ENCODE measurements at regions not wholly inside any gene's neighbourhood (a gene's known extent, or its start where the extent isn't known, plus 50 kb on each side); places are given as distances from the start of the nearest gene placed in this dataset.

DNA sequence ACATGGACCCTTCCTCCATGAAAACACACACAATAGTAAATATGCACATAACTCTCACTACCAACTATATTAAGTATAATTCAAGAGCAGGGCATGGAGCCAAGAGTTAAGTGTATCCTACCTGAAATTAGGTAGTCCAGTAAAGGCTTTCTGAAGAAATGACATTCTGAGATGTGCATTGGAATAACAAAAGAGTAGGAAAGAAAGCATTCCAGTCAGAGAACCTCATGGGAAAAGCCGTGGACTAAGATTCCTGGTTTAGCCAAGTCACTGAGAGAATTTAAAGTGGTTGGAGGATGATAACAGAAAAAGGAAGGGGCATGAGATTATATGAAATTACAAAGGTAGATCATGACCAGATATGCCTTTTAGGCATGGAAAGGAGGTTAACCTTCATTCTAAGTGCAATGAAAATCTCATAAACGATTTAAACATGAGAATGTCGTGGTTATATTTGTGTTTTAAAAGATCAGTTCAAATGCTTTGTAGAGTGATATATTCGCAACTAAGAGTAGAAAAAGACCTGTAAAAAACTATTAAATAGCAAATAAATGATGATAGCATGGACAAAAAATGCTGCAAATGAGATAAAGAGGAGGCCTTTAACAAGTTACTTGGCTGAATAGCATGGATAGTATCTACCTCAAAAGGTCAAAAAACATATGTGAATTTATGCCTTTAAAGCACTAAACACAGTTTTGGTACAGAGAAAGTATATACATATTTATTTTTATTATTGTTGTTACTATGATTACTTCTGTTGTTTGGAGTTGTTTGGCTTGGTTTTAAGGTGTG is 767.4 kb upstream of the GHITM start:
- Histone ChIP-seq H3K4me1 (ENCODE audit: control insufficient read depth in 5 of 5, insufficient read depth in 5 of 5, low read length in 5 of 5) (peaks cover 0 to 5% (median 0%) of the 10 kb centered on the region in 5 donors), H3K27me3 (ENCODE audit: control insufficient read depth in 5 of 5, insufficient read depth in 4 of 5, low read length in 5 of 5) (no peaks in the 10 kb centered on the region), H3K27ac (ENCODE audit: low read depth, low read length) (no peak overlapping the region), H3K36me3 (ENCODE audit: control insufficient read depth in 5 of 5, insufficient read depth in 5 of 5, low read length in 5 of 5) (no peaks in the 10 kb centered on the region), H3K9me3 (ENCODE audit: control insufficient read depth in 5 of 5, low read length in 5 of 5) (no peaks in the 10 kb centered on the region), H3K4me3 (ENCODE audit: low read depth in 1 of 5, low read length in 5 of 5) (no peak overlapping the region), H3K9ac (ENCODE audit: low read length in 5 of 5) (no peak overlapping the region)

DNA sequence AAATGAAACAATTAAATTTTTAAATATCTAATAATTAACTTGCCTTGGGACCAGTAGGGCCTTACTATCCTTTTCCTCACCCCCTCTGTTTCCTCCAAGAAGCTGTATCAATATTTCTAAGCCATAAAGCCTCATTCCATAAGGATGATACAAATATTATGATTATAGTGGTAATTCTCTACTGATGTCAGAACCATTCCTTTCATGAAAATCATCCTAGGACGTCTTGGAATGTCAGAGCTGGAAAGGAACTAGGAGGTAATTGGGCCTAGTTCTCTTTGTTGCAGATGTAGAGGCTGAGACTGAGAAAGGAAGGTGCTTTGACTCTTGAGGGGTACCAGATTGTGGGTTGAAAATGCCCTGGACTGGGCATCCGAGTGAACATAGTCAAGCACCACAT is 766.7 kb upstream of the GHITM start:
- no peak overlapping the region for H3K9ac ChIP-seq (ENCODE audit: low read length in 5 of 5)
- no peak overlapping the region for H3K4me3 ChIP-seq (ENCODE audit: low read depth in 1 of 5, low read length in 5 of 5)
- peaks cover 0 to 5% (median 0%) of the 10 kb centered on the region in 5 donors for H3K4me1 ChIP-seq (ENCODE audit: control insufficient read depth in 5 of 5, insufficient read depth in 5 of 5, low read length in 5 of 5)
- no peaks in the 10 kb centered on the region for H3K9me3 ChIP-seq (ENCODE audit: control insufficient read depth in 5 of 5, low read length in 5 of 5)
- no peaks in the 10 kb centered on the region for H3K36me3 ChIP-seq (ENCODE audit: control insufficient read depth in 5 of 5, insufficient read depth in 5 of 5, low read length in 5 of 5)
- no peaks in the 10 kb centered on the region for H3K27me3 ChIP-seq (ENCODE audit: control insufficient read depth in 5 of 5, insufficient read depth in 4 of 5, low read length in 5 of 5)
- H3K27ac ChIP-seq (ENCODE audit: low read depth, low read length), result no peak overlapping the region

DNA sequence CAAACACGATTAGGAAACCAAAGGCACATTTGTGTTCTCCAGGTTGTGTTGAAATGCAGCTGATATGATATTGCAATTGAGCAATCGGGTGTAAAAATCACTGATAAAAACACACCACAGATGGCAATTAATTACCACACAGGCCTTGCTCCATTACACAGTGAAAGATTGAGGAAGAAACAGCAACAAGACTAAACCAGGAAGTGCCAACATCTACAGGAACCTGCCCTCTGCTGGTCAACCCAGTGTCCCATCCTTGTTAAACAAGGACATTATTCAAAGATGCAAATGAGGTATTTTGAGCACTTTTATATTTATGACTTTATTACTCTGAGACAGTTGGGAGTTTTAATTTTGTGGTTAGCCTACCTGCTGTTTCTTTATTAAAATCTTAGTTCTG is 765.6 kb upstream of the GHITM start:
- Histone ChIP-seq H3K27ac (ENCODE audit: low read depth, low read length) (no peak overlapping the region), H3K4me3 (ENCODE audit: low read depth in 1 of 5, low read length in 5 of 5) (no peak overlapping the region), H3K9me3 (ENCODE audit: control insufficient read depth in 5 of 5, low read length in 5 of 5) (no peaks in the 10 kb centered on the region), H3K27me3 (ENCODE audit: control insufficient read depth in 5 of 5, insufficient read depth in 4 of 5, low read length in 5 of 5) (no peaks in the 10 kb centered on the region), H3K9ac (ENCODE audit: low read length in 5 of 5) (no peak overlapping the region), H3K4me1 (ENCODE audit: control insufficient read depth in 5 of 5, insufficient read depth in 5 of 5, low read length in 5 of 5) (peaks cover 0 to 5% (median 0%) of the 10 kb centered on the region in 5 donors), H3K36me3 (ENCODE audit: control insufficient read depth in 5 of 5, insufficient read depth in 5 of 5, low read length in 5 of 5) (no peaks in the 10 kb centered on the region)

DNA sequence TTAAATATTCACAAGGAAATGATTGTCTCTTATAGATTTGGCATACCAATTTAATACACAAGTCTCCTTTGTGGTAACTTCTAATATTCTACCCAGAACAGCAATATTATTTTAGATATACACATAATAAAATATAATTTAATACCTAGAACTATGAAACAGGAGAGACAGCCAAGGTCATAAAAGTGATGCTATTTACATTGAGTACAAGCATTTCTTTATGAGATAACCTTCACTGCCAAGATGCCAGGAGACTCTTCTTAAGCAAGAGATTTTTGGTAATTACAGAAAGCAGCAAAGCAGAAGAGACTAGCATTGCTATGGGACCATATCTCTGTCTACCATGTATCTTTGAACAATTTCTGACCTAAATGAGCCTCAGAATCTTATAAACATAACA is 764.6 kb upstream of the GHITM start:
- no peaks in the 10 kb centered on the region for H3K9me3 ChIP-seq (ENCODE audit: control insufficient read depth in 5 of 5, low read length in 5 of 5)
- H3K4me1 ChIP-seq (ENCODE audit: control insufficient read depth in 5 of 5, insufficient read depth in 5 of 5, low read length in 5 of 5), result peaks cover 0 to 5% (median 0%) of the 10 kb centered on the region in 5 donors
- H3K4me3 ChIP-seq (ENCODE audit: low read depth in 1 of 5, low read length in 5 of 5), result no peak overlapping the region
- no peak overlapping the region for H3K9ac ChIP-seq (ENCODE audit: low read length in 5 of 5)
- H3K36me3 ChIP-seq (ENCODE audit: control insufficient read depth in 5 of 5, insufficient read depth in 5 of 5, low read length in 5 of 5), result no peaks in the 10 kb centered on the region
- H3K27ac ChIP-seq (ENCODE audit: low read depth, low read length), result no peak overlapping the region
- H3K27me3 ChIP-seq (ENCODE audit: control insufficient read depth in 5 of 5, insufficient read depth in 4 of 5, low read length in 5 of 5), result no peaks in the 10 kb centered on the region

DNA sequence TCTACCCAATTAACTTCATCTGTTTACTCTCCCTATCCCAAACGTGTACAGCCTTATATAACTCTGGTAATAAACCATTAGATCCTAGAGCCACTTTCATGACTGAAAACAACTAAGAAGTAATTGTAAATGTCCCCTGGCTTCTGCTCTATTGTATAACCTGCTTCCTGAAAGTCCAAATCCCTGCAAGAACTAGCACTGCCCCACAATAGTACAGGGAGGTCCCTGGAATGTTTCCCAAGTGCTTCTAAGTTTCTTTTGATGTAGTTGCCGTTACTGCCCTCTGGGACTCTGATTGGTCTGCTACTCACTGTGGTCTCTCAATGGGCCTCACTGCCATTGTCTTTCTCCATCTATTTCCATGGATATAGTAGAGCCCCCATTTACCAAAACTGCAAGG is 764.0 kb upstream of the GHITM start:
- Histone ChIP-seq H3K36me3 (ENCODE audit: control insufficient read depth in 5 of 5, insufficient read depth in 5 of 5, low read length in 5 of 5) (no peaks in the 10 kb centered on the region), H3K27ac (ENCODE audit: low read depth, low read length) (no peak overlapping the region), H3K4me3 (ENCODE audit: low read depth in 1 of 5, low read length in 5 of 5) (no peak overlapping the region), H3K9ac (ENCODE audit: low read length in 5 of 5) (no peak overlapping the region), H3K4me1 (ENCODE audit: control insufficient read depth in 5 of 5, insufficient read depth in 5 of 5, low read length in 5 of 5) (peaks cover 0 to 5% (median 0%) of the 10 kb centered on the region in 5 donors), H3K9me3 (ENCODE audit: control insufficient read depth in 5 of 5, low read length in 5 of 5) (no peaks in the 10 kb centered on the region), H3K27me3 (ENCODE audit: control insufficient read depth in 5 of 5, insufficient read depth in 4 of 5, low read length in 5 of 5) (no peaks in the 10 kb centered on the region)

DNA sequence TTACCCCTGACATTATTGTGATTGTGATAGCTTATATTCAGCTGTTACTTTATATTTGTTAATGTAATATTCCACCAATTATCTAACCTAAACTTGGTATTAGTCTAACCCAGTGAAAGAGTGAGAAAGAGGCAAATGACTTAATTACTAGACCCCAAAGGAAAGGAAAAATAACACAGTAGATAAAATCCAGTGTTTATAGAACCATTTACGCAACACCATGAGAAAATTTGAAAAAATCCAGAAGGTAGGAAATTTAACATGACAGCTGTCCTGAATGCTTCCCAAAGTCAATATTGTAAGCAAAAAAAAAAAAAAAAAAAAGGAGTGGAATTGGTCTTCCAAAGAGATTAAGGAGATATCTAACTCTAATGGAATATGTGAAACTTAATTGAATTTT is 741.5 kb upstream of the GHITM start:
- H3K9ac ChIP-seq (ENCODE audit: low read length in 5 of 5), result no peak overlapping the region
- H3K9me3 ChIP-seq (ENCODE audit: control insufficient read depth in 5 of 5, low read length in 5 of 5), result peaks cover 0 to under 1% (median 0%) of the 10 kb centered on the region in 5 donors
- no peaks in the 10 kb centered on the region for H3K36me3 ChIP-seq (ENCODE audit: control insufficient read depth in 5 of 5, insufficient read depth in 5 of 5, low read length in 5 of 5)
- no peaks in the 10 kb centered on the region for H3K4me1 ChIP-seq (ENCODE audit: control insufficient read depth in 5 of 5, insufficient read depth in 5 of 5, low read length in 5 of 5)
- H3K4me3 ChIP-seq (ENCODE audit: low read depth in 1 of 5, low read length in 5 of 5), result no peak overlapping the region
- H3K27me3 ChIP-seq (ENCODE audit: control insufficient read depth in 5 of 5, insufficient read depth in 4 of 5, low read length in 5 of 5), result no peaks in the 10 kb centered on the region
- no peak overlapping the region for H3K27ac ChIP-seq (ENCODE audit: low read depth, low read length)

DNA sequence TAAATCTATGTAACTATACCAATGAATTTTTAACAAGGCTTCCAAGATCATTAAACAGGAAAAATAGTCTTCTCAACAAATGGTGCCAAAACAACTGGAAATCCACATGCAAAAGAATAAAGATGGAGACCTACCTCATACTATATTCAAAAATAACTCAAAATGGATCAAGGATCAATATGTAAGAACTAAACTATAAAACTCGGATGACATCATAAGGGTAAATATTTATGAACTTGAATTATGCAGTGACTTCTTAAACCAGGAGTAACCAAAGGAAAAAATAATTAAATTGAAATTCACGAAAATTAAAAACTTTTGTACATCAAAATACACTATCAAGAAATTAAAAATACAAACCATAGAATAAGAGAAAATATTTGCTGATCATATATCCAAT is 728.7 kb upstream of the GHITM start:
- Histone ChIP-seq H3K9me3 (ENCODE audit: control insufficient read depth in 5 of 5, low read length in 5 of 5) (peaks cover 0 to 4% (median 0%) of the 10 kb centered on the region in 5 donors), H3K4me1 (ENCODE audit: control insufficient read depth in 5 of 5, insufficient read depth in 5 of 5, low read length in 5 of 5) (no peaks in the 10 kb centered on the region), H3K27ac (ENCODE audit: low read depth, low read length) (no peak overlapping the region), H3K9ac (ENCODE audit: low read length in 5 of 5) (no peak overlapping the region), H3K36me3 (ENCODE audit: control insufficient read depth in 5 of 5, insufficient read depth in 5 of 5, low read length in 5 of 5) (no peaks in the 10 kb centered on the region), H3K27me3 (ENCODE audit: control insufficient read depth in 5 of 5, insufficient read depth in 4 of 5, low read length in 5 of 5) (no peaks in the 10 kb centered on the region), H3K4me3 (ENCODE audit: low read depth in 1 of 5, low read length in 5 of 5) (no peak overlapping the region)

DNA sequence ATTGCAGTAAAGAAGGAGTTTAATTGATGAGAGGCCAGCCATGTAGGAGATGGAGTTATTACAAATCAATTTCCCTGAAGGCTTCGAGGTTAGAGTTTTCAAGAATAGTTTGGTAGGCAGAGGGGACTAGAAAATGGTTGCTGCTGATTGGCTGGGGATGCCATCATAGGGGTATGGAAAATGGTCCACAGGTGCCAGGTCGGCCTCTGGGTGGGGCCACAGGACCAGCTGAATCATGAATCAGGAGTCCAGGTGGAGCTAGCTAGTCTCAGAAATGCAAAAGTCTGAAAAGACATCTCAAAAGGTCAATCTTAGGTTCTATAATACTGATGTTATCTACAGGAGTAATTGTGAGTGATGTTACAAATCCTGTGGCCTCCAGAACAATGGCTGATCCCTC is 714.0 kb upstream of the GHITM start:
- no peak overlapping the region for H3K4me3 ChIP-seq (ENCODE audit: low read depth in 1 of 5, low read length in 5 of 5)
- H3K9ac ChIP-seq (ENCODE audit: low read length in 5 of 5), result no peak overlapping the region
- no peaks in the 10 kb centered on the region for H3K4me1 ChIP-seq (ENCODE audit: control insufficient read depth in 5 of 5, insufficient read depth in 5 of 5, low read length in 5 of 5)
- no peaks in the 10 kb centered on the region for H3K27me3 ChIP-seq (ENCODE audit: control insufficient read depth in 5 of 5, insufficient read depth in 4 of 5, low read length in 5 of 5)
- H3K9me3 ChIP-seq (ENCODE audit: control insufficient read depth in 5 of 5, low read length in 5 of 5), result peaks cover 0 to 2% (median 0%) of the 10 kb centered on the region in 5 donors
- H3K27ac ChIP-seq (ENCODE audit: low read depth, low read length), result no peak overlapping the region
- no peaks in the 10 kb centered on the region for H3K36me3 ChIP-seq (ENCODE audit: control insufficient read depth in 5 of 5, insufficient read depth in 5 of 5, low read length in 5 of 5)

DNA sequence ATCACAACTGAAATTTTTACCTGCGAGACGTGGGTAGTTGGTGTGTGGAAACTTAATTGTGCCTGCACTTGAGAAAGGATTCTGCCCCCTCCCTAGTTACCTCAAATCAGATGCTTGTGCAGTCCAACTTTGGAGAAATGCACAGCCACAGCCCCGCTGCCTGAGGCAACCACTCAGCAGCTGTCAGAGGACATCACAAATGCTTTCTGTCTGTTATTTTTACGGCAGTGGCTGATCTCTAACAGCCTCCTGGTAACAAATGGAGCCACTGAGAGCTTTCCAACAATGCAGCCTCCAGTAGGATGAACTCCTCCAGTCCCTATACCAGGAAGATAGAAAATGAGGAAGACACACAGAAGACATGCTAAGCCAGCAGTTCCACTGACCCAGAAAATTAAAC is 712.2 kb upstream of the GHITM start:
- Histone ChIP-seq H3K36me3 (ENCODE audit: control insufficient read depth in 5 of 5, insufficient read depth in 5 of 5, low read length in 5 of 5) (no peaks in the 10 kb centered on the region), H3K27me3 (ENCODE audit: control insufficient read depth in 5 of 5, insufficient read depth in 4 of 5, low read length in 5 of 5) (no peaks in the 10 kb centered on the region)

DNA sequence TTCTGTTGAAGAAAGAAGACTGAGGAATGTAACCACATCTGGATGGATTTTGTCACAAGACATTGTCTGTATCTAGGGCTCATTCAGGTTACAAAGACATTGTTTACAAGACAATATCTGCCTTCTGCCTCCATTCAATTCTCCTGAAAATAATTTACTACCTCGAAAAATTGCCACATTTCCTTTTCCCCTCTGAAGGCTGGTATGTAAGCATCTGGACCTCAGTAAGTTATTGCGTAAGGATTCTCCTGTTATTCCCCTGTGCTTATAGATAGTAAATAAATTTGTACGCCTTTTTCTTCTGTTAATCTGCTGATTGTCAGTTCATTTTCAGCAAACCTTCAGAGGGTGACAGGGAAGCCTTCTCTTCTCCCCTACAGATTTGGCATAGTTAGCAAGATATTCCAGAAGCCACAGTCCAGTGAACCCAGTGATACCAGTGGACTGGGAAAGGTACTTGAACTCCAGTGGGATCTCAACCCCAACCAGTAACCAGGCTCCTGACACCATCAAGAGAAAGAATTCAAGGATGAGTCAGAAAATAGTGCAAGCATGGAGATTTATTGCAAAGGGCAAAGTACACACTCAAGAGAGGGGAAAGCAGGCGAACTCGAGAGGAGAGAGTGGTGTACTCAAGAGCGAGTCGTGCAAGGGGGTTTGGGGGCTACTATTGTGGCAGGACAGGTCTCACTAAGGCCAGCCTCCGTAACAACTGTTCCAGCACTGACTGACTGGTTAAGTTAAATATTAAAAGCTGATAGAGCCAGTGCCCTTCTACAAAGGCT is 706.9 kb upstream of the GHITM start:
- Histone ChIP-seq H3K4me1 (ENCODE audit: control insufficient read depth in 5 of 5, insufficient read depth in 5 of 5, low read length in 5 of 5) (peaks cover 0 to 6% (median 0%) of the 10 kb centered on the region in 5 donors), H3K4me3 (ENCODE audit: low read depth in 1 of 5, low read length in 5 of 5) (no peak overlapping the region), H3K36me3 (ENCODE audit: control insufficient read depth in 5 of 5, insufficient read depth in 5 of 5, low read length in 5 of 5) (no peaks in the 10 kb centered on the region), H3K27ac (ENCODE audit: low read depth, low read length) (no peak overlapping the region), H3K27me3 (ENCODE audit: control insufficient read depth in 5 of 5, insufficient read depth in 4 of 5, low read length in 5 of 5) (no peaks in the 10 kb centered on the region), H3K9ac (ENCODE audit: low read length in 5 of 5) (no peak overlapping the region), H3K9me3 (ENCODE audit: control insufficient read depth in 5 of 5, low read length in 5 of 5) (peaks cover 0 to 2% (median 0%) of the 10 kb centered on the region in 5 donors)

More for the DNA sequence above, 712.2 kb upstream of the GHITM start:
- H3K27ac ChIP-seq (ENCODE audit: low read depth, low read length), result no peak overlapping the region
- H3K4me3 ChIP-seq (ENCODE audit: low read depth in 1 of 5, low read length in 5 of 5), result no peak overlapping the region
- peaks cover 0 to 2% (median 0%) of the 10 kb centered on the region in 5 donors for H3K9me3 ChIP-seq (ENCODE audit: control insufficient read depth in 5 of 5, low read length in 5 of 5)
- H3K4me1 ChIP-seq (ENCODE audit: control insufficient read depth in 5 of 5, insufficient read depth in 5 of 5, low read length in 5 of 5), result peaks cover 0 to under 1% (median 0%) of the 10 kb centered on the region in 5 donors
- no peak overlapping the region for H3K9ac ChIP-seq (ENCODE audit: low read length in 5 of 5)

Measured in subcutaneous abdominal adipose tissue (tissue), 5 donors.